Peyer's patch (tissue), 4 donors: ENCODE measurements at regions not wholly inside any gene's neighbourhood (a gene's known extent, or its start where the extent isn't known, plus 50 kb on each side); places are given as distances from the start of the nearest gene placed in this dataset.

Experiments
- POLR2A ChIP-seq, 2 donors: fragments of 450-650 bp; IDR thresholded peaks; one replicate each; pipeline ENCODE4 v1.5.1; 2017; ENCODE audit warnings: antibody characterized with exemption in 2 of 2, mild to moderate bottlenecking in 2 of 2, moderate library complexity in 2 of 2
- TF ChIP-seq, protein P1 (sequence below), 6 experiments: fragments of 450-650 bp in 4 of 6; fragments of 200-600 bp in 2 of 6; sonication (generic) in 1 of 6; IDR thresholded peaks; one replicate each; pipeline ENCODE4 v1.5.1; 2017 to 2019; ENCODE audit warnings: antibody characterized with exemption in 6 of 6, mild to moderate bottlenecking in 3 of 6, moderate library complexity in 1 of 6

DNA sequence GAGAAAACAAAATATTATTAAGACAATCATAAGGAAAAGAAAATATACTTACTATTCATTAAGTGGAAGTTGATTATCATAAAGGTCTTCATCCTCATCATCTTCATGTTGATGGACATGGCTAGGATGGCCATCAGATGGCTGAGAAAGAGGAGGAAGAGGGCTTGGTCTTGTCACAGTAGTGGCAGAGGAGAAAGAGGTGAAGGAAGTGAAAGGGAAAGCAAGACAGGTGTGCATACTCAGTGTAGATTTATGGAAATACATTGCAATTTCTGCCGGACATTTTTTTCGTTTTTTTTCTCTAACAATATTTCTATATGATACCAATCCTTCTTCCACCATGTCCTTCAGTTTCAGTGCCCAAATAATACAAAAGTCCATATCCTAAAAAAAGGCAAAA is 1409.8 kb downstream of the PCDH7 start:
- TF ChIP-seq, protein P1, sequence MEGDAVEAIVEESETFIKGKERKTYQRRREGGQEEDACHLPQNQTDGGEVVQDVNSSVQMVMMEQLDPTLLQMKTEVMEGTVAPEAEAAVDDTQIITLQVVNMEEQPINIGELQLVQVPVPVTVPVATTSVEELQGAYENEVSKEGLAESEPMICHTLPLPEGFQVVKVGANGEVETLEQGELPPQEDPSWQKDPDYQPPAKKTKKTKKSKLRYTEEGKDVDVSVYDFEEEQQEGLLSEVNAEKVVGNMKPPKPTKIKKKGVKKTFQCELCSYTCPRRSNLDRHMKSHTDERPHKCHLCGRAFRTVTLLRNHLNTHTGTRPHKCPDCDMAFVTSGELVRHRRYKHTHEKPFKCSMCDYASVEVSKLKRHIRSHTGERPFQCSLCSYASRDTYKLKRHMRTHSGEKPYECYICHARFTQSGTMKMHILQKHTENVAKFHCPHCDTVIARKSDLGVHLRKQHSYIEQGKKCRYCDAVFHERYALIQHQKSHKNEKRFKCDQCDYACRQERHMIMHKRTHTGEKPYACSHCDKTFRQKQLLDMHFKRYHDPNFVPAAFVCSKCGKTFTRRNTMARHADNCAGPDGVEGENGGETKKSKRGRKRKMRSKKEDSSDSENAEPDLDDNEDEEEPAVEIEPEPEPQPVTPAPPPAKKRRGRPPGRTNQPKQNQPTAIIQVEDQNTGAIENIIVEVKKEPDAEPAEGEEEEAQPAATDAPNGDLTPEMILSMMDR (IDR thresholded peaks at IDR 0.05), result no peak
- TF ChIP-seq POLR2A (IDR thresholded peaks at IDR 0.05), result no peak
